ENCODE measurements at regions not wholly inside any gene's neighbourhood (a gene's known extent, or its start where the extent isn't known, plus 50 kb on each side); places are given as distances from the start of the nearest gene placed in this dataset.
"Not testable (repeated sequence)": the region's sequence is repeated elsewhere in the genome, so short reads cannot be mapped to it uniquely, and the experiment has no call there.

DNA sequence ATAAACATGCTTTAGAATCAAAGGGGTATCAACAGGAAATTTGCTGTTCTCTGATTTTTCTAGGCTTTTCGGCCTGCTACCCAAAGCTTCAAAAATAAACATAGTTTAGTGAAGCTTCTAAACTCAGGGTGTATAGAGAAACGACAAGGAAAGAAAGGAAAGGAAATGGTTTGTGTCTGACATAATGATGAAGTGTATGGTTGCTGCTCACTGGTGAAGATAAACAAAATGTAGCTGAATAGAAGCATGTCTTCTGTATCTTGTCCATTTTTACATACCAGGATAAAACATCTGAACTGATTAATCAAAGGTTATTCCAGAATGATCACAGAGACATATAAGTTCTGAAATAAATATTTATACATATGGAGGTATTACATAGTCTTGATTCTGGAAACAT is 1324.6 kb upstream of the NRXN1 start:
- in situ Hi-C loops (cut with HindIII; ENCODE audit: low sequenced_read_pairs): no loop called here
- no peak for DNase-seq (ENCODE audit: low spot score)

DNA sequence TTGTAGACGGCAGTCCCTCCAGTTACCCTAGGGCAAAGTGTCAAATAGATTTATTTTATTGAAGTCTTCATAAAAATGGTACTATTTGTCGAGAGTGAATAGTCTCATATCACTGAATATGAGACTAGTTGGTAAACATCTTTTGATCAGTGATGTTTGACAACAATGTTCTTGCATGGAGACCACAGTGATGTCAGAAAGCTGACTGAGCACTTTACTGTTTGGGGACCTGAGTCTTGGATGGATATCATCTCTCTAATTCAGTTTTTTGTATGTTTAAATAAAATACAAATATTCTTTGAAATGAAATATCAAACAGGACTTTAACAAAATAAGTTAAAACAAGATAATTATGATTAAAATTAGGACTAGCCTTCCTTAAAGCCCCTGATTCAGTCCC is 1315.4 kb upstream of the NRXN1 start:
- in situ Hi-C loops (cut with HindIII; ENCODE audit: low sequenced_read_pairs): no loop called here

GRCh38 chr2:52345676-52346075 is 1313.7 kb upstream of the NRXN1 start:
- in situ Hi-C loops (cut with HindIII; ENCODE audit: low sequenced_read_pairs): no loop called here
- DNase-seq (ENCODE audit: low spot score): no peak

More for the DNA sequence above, 1315.4 kb upstream of the NRXN1 start:
- no peak for DNase-seq (ENCODE audit: low spot score)

- in situ Hi-C loops (cut with HindIII; ENCODE audit: low sequenced_read_pairs): no loop called here
- DNase-seq (ENCODE audit: low spot score): no peak
Observed at GRCh38 chr2:52345082-52345481, 1313.2 kb upstream of the NRXN1 start.

DNA sequence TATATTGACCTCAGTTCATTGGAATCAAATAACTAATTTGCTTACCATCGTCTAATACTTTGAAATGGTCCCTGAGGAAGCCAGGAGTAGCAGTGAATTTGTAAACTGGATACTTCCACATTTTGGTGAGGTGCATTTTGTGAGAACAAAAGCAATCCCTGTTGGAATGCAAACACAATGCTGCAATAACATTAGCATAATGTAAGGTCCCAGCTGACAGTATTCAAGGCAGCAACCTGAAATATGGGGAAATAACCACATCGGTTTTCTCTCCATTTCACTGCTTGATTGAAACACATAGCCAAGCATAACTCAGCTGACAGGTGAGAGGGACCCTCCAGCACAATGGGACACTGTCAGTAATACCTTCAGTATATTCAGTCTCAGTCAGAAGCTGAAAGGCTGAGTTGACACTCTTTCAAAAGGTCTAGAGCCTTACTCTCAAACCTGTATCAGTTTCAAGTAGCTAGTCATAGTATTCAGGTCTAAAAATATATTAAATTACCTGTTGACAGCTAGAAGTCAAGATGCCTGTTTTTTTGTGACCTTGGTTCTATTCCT is 1311.9 kb upstream of the NRXN1 start:
- in situ Hi-C loops (cut with HindIII; ENCODE audit: low sequenced_read_pairs): no loop called here
- no peak for DNase-seq (ENCODE audit: low spot score)

DNA sequence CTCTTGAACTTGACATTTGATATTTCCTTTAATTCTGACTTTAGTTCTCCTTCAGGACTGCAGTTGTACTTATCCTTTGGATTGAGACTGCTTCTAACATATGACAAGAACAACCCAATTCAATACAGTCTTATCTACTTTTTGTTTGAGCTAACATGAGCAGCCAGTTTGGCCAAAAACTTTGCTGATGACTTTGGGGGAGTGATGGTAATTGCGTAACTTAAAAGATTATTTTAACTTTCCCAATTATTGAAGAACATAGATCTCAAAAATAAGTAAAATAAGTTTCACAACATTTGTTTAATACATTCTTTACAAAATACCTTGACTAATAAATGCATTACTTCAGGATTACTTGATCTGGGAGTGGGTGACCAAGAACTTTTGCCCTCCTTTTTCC is 1311.1 kb upstream of the NRXN1 start:
- no peak for DNase-seq (ENCODE audit: low spot score)
- in situ Hi-C loops (cut with HindIII; ENCODE audit: low sequenced_read_pairs): no loop called here

DNA sequence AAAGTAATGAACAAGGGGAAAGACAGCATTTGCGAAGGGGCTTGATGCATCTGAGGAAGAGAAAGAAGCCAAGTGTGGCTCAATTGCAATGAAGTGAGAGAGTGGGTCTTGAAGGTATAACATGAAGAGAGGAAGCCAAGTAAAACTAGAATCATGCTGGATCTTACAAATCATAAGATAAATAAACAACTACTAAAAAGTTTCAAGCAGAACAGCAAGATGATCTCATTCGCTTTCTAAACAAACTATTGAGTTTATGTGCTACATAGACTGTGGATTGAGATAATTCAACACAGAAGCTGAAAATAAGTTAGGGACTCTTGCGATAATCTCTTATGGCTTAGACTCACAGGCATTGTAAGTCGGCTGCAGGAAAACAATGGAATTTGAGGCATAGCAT is 1310.5 kb upstream of the NRXN1 start:
- in situ Hi-C loops (cut with HindIII; ENCODE audit: low sequenced_read_pairs): no loop called here

DNA sequence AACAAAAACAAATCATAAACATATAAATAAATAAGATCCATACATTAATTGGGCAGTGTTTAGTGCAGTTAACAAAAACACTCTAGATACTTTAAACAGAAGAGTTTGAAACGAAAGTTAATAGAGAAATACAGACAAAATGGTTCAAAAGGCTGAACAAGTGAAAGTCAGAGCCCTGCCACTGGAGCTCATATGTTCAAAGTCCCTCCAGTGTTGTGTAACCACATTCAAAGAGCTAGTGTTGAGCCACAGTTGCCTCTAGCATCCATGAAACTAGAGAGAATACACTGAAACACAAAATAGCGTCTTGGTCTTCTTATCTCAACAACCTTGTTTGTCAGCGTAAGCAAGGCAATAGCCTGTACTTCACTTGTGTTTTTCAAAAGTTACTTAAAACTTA is 1309.8 kb upstream of the NRXN1 start:
- no peak for DNase-seq (ENCODE audit: low spot score)
- in situ Hi-C loops (cut with HindIII; ENCODE audit: low sequenced_read_pairs): no loop called here

More for the DNA sequence above, 1310.5 kb upstream of the NRXN1 start:
- DNase-seq (ENCODE audit: low spot score): no peak

GRCh38 chr2:52340171-52340570 is 1308.2 kb upstream of the NRXN1 start:
- in situ Hi-C loops (cut with HindIII; ENCODE audit: low sequenced_read_pairs): no loop called here
- DNase-seq (ENCODE audit: low spot score): peak; percentile 9

DNA sequence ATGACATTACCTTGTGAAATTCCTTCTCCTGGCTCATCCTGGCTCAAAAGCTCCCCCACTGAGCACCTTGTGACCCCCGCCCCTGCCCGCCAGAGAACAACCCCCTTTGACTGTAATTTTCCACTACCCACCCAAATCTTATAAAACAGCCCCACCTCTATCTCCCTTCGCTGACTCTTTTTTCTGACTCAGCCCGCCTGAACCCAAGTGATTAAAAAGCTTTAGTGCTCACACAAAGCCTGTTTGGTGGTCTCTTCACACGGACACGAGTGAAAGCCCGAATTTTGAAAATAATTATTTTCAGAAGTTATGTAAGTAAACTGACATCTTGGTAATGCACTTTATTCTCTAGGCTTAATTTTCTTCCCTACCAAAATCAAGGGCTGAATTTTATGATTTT is 1305.9 kb upstream of the NRXN1 start:
- DNase-seq (ENCODE audit: low spot score); in situ Hi-C loops (cut with HindIII; ENCODE audit: low sequenced_read_pairs): not testable (repeated sequence)

DNA sequence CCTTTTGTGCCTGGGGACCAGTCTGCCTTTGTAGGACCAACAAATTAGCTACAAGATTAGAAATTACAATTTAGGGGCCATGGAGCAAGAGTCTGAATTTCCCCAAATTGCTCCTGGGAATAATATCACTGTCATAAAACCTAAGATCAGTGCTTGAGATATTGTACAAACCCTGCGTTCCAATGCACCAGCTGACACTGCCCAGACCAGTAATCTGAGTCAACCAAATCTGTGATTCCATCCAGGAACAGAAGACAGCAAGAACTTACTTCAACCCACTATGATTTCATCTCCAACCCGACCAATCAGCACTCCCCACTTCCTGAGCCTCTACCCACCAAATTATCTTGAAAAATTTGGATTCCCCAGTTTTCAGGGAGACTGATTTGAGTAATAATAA is 1305.0 kb upstream of the NRXN1 start:
- DNase-seq (ENCODE audit: low spot score): no peak
- in situ Hi-C loops (cut with HindIII; ENCODE audit: low sequenced_read_pairs): no loop called here

DNA sequence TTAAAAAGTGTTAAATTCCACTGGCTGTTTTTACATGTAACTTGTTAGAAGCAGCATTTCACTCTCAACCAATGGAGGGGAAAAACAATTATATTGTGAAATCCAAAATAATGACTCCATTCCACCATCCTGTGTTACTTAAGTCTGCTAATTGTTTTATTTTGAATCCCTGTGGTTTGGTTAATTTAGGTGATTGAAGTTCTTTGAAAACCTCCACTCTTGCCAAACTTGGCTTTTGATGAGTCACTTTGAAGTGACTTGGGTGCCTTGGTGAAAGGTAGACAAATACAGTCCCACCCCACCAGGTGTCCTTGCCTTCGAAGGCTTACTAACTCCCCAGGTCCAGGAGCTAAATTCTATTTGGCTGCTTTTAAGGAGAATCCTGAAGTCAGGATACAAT is 1303.8 kb upstream of the NRXN1 start:
- in situ Hi-C loops (cut with HindIII; ENCODE audit: low sequenced_read_pairs): no loop called here

GRCh38 chr2:52334185-52334584 is 1302.3 kb upstream of the NRXN1 start:
- DNase-seq (ENCODE audit: low spot score): no peak
- in situ Hi-C loops (cut with HindIII; ENCODE audit: low sequenced_read_pairs): no loop called here

More for the DNA sequence above, 1303.8 kb upstream of the NRXN1 start:
- no peak for DNase-seq (ENCODE audit: low spot score)

DNA sequence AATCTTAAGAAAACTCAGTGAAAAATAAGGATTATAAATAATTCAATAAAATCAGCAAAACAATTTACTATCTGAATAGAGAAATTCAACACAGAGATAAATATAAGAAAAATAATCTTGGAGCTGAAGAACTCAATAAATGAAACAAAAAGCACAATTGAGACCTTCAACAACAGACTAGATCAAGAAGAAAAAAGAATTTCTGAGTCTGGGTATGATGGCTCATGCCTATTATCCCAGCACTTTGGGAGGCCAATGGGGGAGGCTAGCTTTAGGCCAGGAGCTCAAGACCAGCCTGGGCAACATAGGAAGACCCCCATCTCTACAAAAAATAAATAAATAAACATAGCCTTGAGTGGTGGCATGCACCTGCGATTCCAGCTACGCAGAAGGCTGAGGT is 1295.7 kb upstream of the NRXN1 start:
- no peak for DNase-seq (ENCODE audit: low spot score)
- in situ Hi-C loops (cut with HindIII; ENCODE audit: low sequenced_read_pairs): no loop called here

DNA sequence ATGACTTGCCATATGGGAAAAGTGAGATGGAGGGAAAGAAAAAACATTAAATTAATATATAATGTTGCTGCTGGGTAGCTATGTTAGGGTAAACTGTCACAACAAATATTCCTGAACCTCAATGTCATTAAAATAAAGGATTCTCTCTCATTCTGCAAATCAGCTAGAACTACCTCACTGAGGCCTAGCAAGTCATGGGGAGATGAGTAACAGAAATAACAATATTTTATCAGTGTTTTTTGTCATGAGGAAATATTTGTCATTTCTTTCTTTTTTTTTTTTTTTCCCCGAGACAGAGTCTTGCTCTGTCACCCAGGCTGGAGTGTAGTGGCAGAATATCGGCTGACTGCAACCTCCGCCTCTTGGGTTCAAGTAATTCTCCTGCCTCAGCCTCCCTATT is 1282.3 kb upstream of the NRXN1 start:
- in situ Hi-C loops (cut with HindIII; ENCODE audit: low sequenced_read_pairs): no loop called here
- no peak for DNase-seq (ENCODE audit: low spot score)

DNA sequence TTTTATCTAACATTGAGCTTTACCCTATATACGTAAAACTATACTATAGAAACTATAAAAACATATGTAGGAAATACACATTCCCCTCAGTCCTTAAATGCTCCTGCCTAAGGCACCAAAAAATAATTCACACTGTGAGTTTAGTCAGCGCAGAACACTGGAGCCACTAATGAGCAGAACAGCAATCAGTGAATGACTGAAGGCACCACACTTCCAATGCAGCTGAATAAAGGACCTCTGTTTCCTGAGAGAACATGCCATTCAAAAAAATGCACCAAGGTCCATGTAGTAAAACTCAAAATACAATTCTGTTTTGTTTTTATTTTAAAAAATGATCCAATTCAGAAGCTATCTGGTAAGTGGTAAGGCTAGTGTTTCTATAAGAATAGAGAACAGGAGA is 1280.6 kb upstream of the NRXN1 start:
- in situ Hi-C loops (cut with HindIII; ENCODE audit: low sequenced_read_pairs): no loop called here
- DNase-seq (ENCODE audit: low spot score): no peak

DNA sequence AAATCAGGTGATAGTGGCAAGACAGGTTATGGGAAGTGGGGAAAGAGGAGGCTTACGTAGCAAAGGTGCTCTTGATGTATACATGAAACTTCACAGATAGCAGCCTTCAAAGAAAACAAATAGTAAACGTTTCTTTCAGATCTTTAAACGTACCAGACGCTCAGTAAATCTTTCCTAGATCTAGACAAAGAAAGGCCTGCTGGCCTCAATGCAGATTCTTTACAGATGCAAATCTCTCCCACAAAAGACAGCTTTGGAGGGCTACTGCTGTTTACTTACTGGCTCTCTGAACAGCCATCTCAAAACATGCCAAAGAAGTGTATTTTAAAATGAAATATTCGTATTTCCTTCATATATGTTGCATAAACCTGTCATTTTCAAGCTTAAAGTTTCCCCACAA is 1279.9 kb upstream of the NRXN1 start:
- in situ Hi-C loops (cut with HindIII; ENCODE audit: low sequenced_read_pairs): no loop called here
- DNase-seq (ENCODE audit: low spot score): no peak

DNA sequence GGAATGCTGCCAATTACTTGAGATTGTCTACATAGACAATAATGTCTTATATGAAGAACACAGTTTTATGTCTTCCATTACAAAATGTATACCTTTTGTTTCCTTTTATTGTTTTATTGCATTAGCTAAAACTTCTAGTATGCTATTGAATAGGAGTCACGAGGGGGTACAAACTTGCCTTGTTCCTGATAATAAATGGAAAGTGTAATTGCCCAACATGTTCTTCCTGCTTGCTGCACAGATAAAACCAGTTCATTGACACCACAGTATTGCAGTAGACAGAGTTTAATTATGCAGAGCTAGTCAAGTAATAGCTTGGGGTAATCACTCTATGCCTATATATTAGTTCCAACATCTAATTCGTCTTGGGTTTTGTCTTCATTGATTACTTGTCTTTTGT is 1276.2 kb upstream of the NRXN1 start:
- DNase-seq (ENCODE audit: low spot score): no peak
- in situ Hi-C loops (cut with HindIII; ENCODE audit: low sequenced_read_pairs): no loop called here

DNA sequence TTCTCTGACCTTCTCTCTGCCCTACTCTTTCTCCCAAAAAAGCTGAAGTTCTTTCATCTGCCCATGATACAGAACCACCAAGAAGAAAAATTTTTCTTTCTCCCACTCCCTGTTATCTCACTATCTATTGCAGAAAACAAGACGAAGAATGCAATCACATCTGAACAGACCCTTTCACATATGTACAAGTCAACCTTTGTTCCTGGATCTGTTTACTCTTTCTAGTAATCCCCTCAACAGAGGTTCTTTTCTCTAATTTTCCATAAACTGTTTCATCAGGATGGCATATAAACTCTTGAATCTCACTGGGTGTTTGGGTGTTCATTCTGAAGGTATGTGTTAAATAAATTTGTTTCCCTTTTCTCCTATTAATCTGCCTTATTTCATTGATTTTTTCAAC is 1262.7 kb upstream of the NRXN1 start:
- in situ Hi-C loops (cut with HindIII; ENCODE audit: low sequenced_read_pairs): no loop called here
- DNase-seq (ENCODE audit: low spot score): no peak

DNA sequence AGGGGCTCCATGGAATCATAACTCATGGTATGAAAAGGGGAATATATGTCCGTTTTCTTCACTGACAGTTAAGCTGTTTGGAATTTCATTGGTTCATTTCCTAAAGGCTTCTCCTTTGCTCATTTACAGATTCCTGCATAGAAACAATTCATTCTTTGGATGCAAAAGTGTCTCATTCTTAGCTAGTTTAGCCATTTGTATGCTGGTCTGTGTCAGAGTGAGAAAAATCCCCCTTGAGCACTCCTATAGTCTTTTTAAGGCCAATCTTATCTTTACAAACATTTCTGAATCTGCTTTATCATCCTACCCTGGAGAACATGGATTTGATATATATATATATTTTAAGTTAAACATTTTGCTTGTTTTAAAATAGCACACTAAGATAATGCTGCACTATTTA is 1260.9 kb upstream of the NRXN1 start:
- in situ Hi-C loops (cut with HindIII; ENCODE audit: low sequenced_read_pairs): no loop called here
- DNase-seq (ENCODE audit: low spot score): no peak

DNA sequence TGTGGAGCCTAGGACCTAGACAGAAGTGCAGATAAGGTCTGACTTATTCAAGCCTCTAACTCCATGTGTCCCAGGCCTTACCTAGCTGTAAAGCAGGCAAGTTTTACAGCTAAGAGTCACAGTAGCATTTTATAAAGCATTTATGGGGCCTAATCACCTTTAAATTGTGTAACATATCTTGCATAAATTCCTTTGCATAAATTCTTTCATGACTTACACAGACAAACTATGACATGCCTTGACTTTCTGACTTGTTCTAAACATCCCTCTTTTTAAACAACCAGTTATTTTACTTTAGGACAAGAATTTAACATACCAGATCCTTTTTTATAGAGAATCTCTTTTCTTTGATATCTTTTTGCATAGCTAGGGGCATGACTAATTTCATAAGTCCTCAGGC is 1257.8 kb upstream of the NRXN1 start:
- DNase-seq (ENCODE audit: low spot score): no peak
- in situ Hi-C loops (cut with HindIII; ENCODE audit: low sequenced_read_pairs): no loop called here

DNA sequence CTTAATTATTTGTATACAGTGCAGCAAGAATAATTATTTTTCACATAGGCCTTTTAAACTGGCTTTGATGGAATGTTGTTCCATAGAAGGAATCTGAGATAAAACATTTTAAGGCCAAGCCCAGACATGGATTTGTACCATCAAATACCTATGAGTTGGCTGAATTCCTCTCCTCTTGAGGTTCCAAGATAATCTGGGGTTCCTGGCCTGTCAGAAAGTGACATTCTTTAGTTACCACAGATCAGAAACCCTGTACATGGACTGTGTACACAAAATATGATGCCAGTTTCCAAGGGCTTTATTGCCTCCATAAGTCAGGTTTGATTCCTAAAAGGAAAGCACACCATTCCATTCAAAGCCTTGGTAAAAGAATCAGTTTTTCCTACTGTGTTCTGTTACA is 1256.7 kb upstream of the NRXN1 start:
- no peak for DNase-seq (ENCODE audit: low spot score)
- in situ Hi-C loops (cut with HindIII; ENCODE audit: low sequenced_read_pairs): no loop called here

All from G401 (cell line).